ENCODE measurements at regions not wholly inside any gene's neighbourhood (a gene's known extent, or its start where the extent isn't known, plus 50 kb on each side); places are given as distances from the start of the nearest gene placed in this dataset.

DNA sequence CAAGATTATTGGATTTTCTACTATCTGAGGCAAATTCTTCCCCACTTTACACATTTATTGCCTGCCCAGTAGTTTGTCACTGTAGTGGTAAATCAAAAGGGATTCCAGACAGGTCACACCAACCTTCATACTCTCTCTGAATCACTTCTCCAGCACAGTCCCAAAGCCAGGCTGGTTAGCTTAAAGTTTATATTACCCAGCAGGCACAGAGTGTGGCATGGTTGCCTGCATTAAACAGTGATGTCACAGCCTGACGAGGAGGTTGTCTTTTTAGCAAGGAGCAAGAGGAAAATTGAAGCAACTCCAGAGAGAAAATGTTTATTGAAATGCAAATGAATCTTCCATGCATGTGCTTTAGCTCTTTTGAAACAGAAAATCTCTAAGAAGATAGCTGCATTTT lies 375.5 kb upstream of the CELF2 start:
- CTCF ChIA-PET: no interaction called here
- intact Hi-C loops (cut with micrococcal nuclease): no loop called here
- BruUV-seq (replicated peaks): no TSS peak
- H4K20me1 ChIP-seq (ENCODE audit: insufficient read depth): no peaks in the 10 kb centered on the region
- H3K4me3 ChIP-seq (replicated peaks in 1 of 2; ENCODE audit: low read depth in 1 of 2, low read length in 2 of 2): no peak overlapping the region
- H3K27me3 ChIP-seq (ENCODE audit: insufficient read depth, low read length): no peaks in the 10 kb centered on the region
- H3K9ac ChIP-seq (ENCODE audit: low read length): no peak overlapping the region
- H2AFZ ChIP-seq (ENCODE audit: low read depth, low read length, poor library complexity, severe bottlenecking): no peak overlapping the region
- no peak overlapping the region for H3K4me2 ChIP-seq (ENCODE audit: low read length)
- no peaks in the 10 kb centered on the region for H3K79me2 ChIP-seq (ENCODE audit: insufficient read depth, low read length)
- no peak overlapping the region for H3K27ac ChIP-seq (ENCODE audit: low read depth, low read length)
- no peak for TF ChIP-seq FOSL1 (IDR thresholded peaks at IDR 0.05; ENCODE audit: low read depth)
- no peak for TF ChIP-seq ELF1 (IDR thresholded peaks at IDR 0.05; ENCODE audit: borderline replicate concordance, low read depth)
- TF ChIP-seq, protein P1, sequence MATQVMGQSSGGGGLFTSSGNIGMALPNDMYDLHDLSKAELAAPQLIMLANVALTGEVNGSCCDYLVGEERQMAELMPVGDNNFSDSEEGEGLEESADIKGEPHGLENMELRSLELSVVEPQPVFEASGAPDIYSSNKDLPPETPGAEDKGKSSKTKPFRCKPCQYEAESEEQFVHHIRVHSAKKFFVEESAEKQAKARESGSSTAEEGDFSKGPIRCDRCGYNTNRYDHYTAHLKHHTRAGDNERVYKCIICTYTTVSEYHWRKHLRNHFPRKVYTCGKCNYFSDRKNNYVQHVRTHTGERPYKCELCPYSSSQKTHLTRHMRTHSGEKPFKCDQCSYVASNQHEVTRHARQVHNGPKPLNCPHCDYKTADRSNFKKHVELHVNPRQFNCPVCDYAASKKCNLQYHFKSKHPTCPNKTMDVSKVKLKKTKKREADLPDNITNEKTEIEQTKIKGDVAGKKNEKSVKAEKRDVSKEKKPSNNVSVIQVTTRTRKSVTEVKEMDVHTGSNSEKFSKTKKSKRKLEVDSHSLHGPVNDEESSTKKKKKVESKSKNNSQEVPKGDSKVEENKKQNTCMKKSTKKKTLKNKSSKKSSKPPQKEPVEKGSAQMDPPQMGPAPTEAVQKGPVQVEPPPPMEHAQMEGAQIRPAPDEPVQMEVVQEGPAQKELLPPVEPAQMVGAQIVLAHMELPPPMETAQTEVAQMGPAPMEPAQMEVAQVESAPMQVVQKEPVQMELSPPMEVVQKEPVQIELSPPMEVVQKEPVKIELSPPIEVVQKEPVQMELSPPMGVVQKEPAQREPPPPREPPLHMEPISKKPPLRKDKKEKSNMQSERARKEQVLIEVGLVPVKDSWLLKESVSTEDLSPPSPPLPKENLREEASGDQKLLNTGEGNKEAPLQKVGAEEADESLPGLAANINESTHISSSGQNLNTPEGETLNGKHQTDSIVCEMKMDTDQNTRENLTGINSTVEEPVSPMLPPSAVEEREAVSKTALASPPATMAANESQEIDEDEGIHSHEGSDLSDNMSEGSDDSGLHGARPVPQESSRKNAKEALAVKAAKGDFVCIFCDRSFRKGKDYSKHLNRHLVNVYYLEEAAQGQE (IDR thresholded peaks at IDR 0.05; ENCODE audit: low read depth): no peak
- no peak for TF ChIP-seq RAD21 (IDR thresholded peaks at IDR 0.05; ENCODE audit: low read depth)
- no peak for TF ChIP-seq EZH2phosphoT487 (IDR thresholded peaks at IDR 0.05; ENCODE audit: borderline replicate concordance)
- no peak for TF ChIP-seq ZBTB33 (IDR thresholded peaks at IDR 0.05; ENCODE audit: extremely low read depth, insufficient replicate concordance, low read length)
- TF ChIP-seq ZFX (IDR thresholded peaks at IDR 0.05): no peak
- no peak for TF ChIP-seq CEBPB (IDR thresholded peaks at IDR 0.05; ENCODE audit: low read depth)
- TF ChIP-seq CBX3 (IDR thresholded peaks at IDR 0.05; ENCODE audit: low read depth): no peak
- no peaks in the 10 kb centered on the region for H3K36me3 ChIP-seq (ENCODE audit: control insufficient read depth in 1 of 2, insufficient read depth in 2 of 2, low read length in 2 of 2)
- no peak for ATAC-seq
- RAD21 ChIA-PET (ENCODE audit: low non-redundant PET in 1 of 2, low total read pairs in 2 of 2, uncharacterized antibody in 2 of 2, unreplicated experiment in 2 of 2): no interaction called here
- H3K9me2 ChIP-seq (ENCODE audit: insufficient read depth): no peaks in the 10 kb centered on the region
- H3K4me1 ChIP-seq (ENCODE audit: control insufficient read depth in 1 of 2, insufficient read depth in 2 of 2, low read length in 2 of 2): no peaks in the 10 kb centered on the region
- no peak for DNase-seq (ENCODE audit: low read depth, low spot score)
- H3K9me3 ChIP-seq (ENCODE audit: control insufficient read depth in 1 of 2, insufficient read depth in 1 of 2, low read depth in 1 of 2, low read length in 2 of 2): peaks cover 15 to 37% of the 10 kb centered on the region in 2 experiments; a peak in 2 of 4 replicates
- POLR2A ChIA-PET: no interaction called here

Data from HCT116 (cell line).